WTC11 (cell line): ENCODE measurements at regions not wholly inside any gene's neighbourhood (a gene's known extent, or its start where the extent isn't known, plus 50 kb on each side); places are given as distances from the start of the nearest gene placed in this dataset.

Experiments
- ATAC-seq: fragments of 200-7000 bp; cut with Tn5 transposase; 2 replicates; pipeline ENCODE4 v1.10.0; 2021; ENCODE audit warnings: mild to moderate bottlenecking, moderate library complexity
- CTCF ChIA-PET: fragments of 300-600 bp; sonication (Branson Sonifier 250); formaldehyde crosslinking; loops from one replicate; lab custom pipeline; 2021; ENCODE audit warnings: antibody characterized with exemption; lab: Charles Lee
- POLR2A ChIA-PET: fragments of 350-600 bp; sonication (Branson Sonifier 250); formaldehyde crosslinking; loops from one replicate; lab custom pipeline; 2021; ENCODE audit warnings: antibody characterized with exemption; lab: Charles Lee
- DNase-seq: peaks from one replicate; pipeline ENCODE4 v3.0.0; 2021; ENCODE audit warnings: low spot score
- H3K27ac Mint-ChIP-seq: 2 replicates; pipeline ENCODE4 v1.8.0; 2021; ENCODE audit warnings: mixed read lengths
- H3K27me3 Mint-ChIP-seq: 2 replicates; pipeline ENCODE4 v1.8.0; 2021; ENCODE audit warnings: low read depth, mild to moderate bottlenecking, moderate library complexity, mixed read lengths
- H3K36me3 Mint-ChIP-seq: 2 replicates; pipeline ENCODE4 v1.8.0; 2021; ENCODE audit warnings: mixed read lengths
- H3K4me1 Mint-ChIP-seq: 2 replicates; pipeline ENCODE4 v1.8.0; 2022; ENCODE audit warnings: mixed read lengths
- H3K4me3 Mint-ChIP-seq: 2 replicates; pipeline ENCODE4 v1.8.0; 2021; ENCODE audit warnings: mild to moderate bottlenecking, moderate library complexity, mixed read lengths
- H3K9me3 Mint-ChIP-seq: 2 replicates; pipeline ENCODE4 v1.8.0; 2021; ENCODE audit warnings: mixed read lengths
- ATF2 ChIP-seq: sonication (generic); formaldehyde crosslinking; IDR thresholded peaks from 2 replicates; pipeline ENCODE4 v1.8.1; 2022; ENCODE audit warnings: low read depth, missing genetic modification reagents, borderline replicate concordance
- ELF4 ChIP-seq: sonication (generic); formaldehyde crosslinking; IDR thresholded peaks from 2 replicates; pipeline ENCODE4 v1.8.1; 2022; ENCODE audit warnings: low read depth, mild to moderate bottlenecking, moderate library complexity, missing genetic modification reagents
- ERG ChIP-seq: fragments of 250-450 bp; sonication (Bioruptor Pico); IDR thresholded peaks from 2 replicates; pipeline ENCODE4 v1.8.0; 2021; ENCODE audit warnings: mild to moderate bottlenecking
- FOXK1 ChIP-seq: sonication (generic); formaldehyde crosslinking; IDR thresholded peaks from 2 replicates; pipeline ENCODE4 v1.8.0; 2022; ENCODE audit warnings: mild to moderate bottlenecking, moderate library complexity, missing genetic modification reagents
- GABPB1 ChIP-seq: sonication (generic); formaldehyde crosslinking; IDR thresholded peaks from 2 replicates; pipeline ENCODE4 v1.8.1; 2023; ENCODE audit warnings: mild to moderate bottlenecking, missing genetic modification reagents
- HMGA2 ChIP-seq: fragments of 250-450 bp; sonication (Bioruptor Pico); IDR thresholded peaks from 2 replicates; pipeline ENCODE4 v1.4.0; 2021; ENCODE audit warnings: mild to moderate bottlenecking, moderate library complexity
- MXD4 ChIP-seq: fragments of 250-450 bp; sonication (Bioruptor Pico); IDR thresholded peaks from 2 replicates; pipeline ENCODE4 v1.8.0; 2021; ENCODE audit warnings: mild to moderate bottlenecking, moderate library complexity, borderline replicate concordance
- PREB ChIP-seq: sonication (generic); formaldehyde crosslinking; IDR thresholded peaks from 2 replicates; pipeline ENCODE4 v1.8.1; 2022; ENCODE audit warnings: mild to moderate bottlenecking, missing genetic modification reagents, moderate library complexity, borderline replicate concordance
- RORB ChIP-seq: fragments of 250-450 bp; sonication (Bioruptor Pico); IDR thresholded peaks from 2 replicates; pipeline ENCODE4 v1.9.0; 2021; ENCODE audit warnings: mild to moderate bottlenecking
- SOX15 ChIP-seq: fragments of 250-450 bp; sonication (Bioruptor Pico); IDR thresholded peaks from 2 replicates; pipeline ENCODE4 v1.9.0; 2021; ENCODE audit warnings: mild to moderate bottlenecking
- TCF7 ChIP-seq: sonication (generic); formaldehyde crosslinking; IDR thresholded peaks from 2 replicates; pipeline ENCODE4 v1.8.0; 2022; ENCODE audit warnings: mild to moderate bottlenecking, low read depth, missing genetic modification reagents, moderate library complexity
- ZNF121 ChIP-seq: sonication (generic); formaldehyde crosslinking; IDR thresholded peaks from 2 replicates; pipeline ENCODE4 v1.8.0; 2023; ENCODE audit warnings: missing genetic modification reagents
- ZNF232 ChIP-seq: sonication (generic); formaldehyde crosslinking; IDR thresholded peaks from 2 replicates; pipeline ENCODE4 v1.8.0; 2022; ENCODE audit warnings: mild to moderate bottlenecking, missing genetic modification reagents
- ZNF263 ChIP-seq: sonication (generic); formaldehyde crosslinking; IDR thresholded peaks from 2 replicates; pipeline ENCODE4 v1.8.1; 2022; ENCODE audit warnings: low read depth, mild to moderate bottlenecking, moderate library complexity, missing genetic modification reagents
- ZNF281 ChIP-seq: sonication (generic); formaldehyde crosslinking; IDR thresholded peaks from 2 replicates; pipeline ENCODE4 v1.8.0; 2023; ENCODE audit warnings: mild to moderate bottlenecking, missing genetic modification reagents
- TF ChIP-seq, protein P1 (sequence below): sonication (generic); formaldehyde crosslinking; IDR thresholded peaks from 2 replicates; pipeline ENCODE4 v1.8.1; 2022; ENCODE audit warnings: missing genetic modification reagents, borderline replicate concordance
- TF ChIP-seq, protein P2 (sequence below): sonication (generic); formaldehyde crosslinking; IDR thresholded peaks from 2 replicates; pipeline ENCODE4 v1.8.0; 2022; ENCODE audit warnings: missing genetic modification reagents
- TF ChIP-seq, protein P3 (sequence below): sonication (generic); formaldehyde crosslinking; IDR thresholded peaks from 2 replicates; pipeline ENCODE4 v1.8.0; 2022; ENCODE audit warnings: mild to moderate bottlenecking, missing genetic modification reagents
- TF ChIP-seq, protein P4 (sequence below): sonication (generic); formaldehyde crosslinking; IDR thresholded peaks from 2 replicates; pipeline ENCODE4 v1.8.1; 2023; ENCODE audit warnings: mild to moderate bottlenecking, missing genetic modification reagents, moderate library complexity
- TF ChIP-seq, protein P5 (sequence below): sonication (generic); formaldehyde crosslinking; IDR thresholded peaks from 2 replicates; pipeline ENCODE4 v1.8.0; 2022; ENCODE audit warnings: mild to moderate bottlenecking, missing genetic modification reagents

DNA sequence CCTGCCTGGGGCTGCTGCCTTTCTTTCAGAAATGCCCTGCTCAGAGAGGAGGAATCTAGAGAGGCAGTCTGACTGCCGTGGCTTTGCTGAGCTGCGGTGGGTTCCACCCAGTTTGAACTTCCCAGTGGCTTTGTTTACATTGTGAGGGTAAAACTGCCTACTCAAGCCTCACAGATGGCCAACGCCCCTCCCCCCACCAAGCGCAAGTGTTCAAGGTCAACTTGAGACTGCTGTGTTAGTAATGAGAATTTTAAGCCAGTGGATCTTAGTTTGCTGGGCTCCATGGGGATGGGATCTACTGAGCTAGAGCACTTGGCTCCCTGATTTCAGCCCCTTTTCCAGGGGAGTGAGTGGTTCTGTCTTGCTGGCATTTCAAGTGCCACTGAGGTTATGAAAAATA, 819.2 kb downstream of the NLGN4Y start:
- CTCF ChIA-PET, result no interaction called here
- ATAC-seq, result no peak

More for the DNA sequence above, 819.2 kb downstream of the NLGN4Y start:
- H3K9me3 Mint-ChIP-seq, result peaks cover 31% of the 10 kb centered on the region
- peaks cover 24% of the 10 kb centered on the region for H3K36me3 Mint-ChIP-seq
- H3K4me1 Mint-ChIP-seq, result peaks cover 9% of the 10 kb centered on the region; the same call in 1 of the 2 replicates
- peaks cover 2% of the 10 kb centered on the region; the same call in 1 of the 2 replicates for H3K27me3 Mint-ChIP-seq
- DNase-seq, result no peak
- no peak for TF ChIP-seq ZNF263
- TF ChIP-seq ELF4 (CRISPR knock-in tag), result no peak
- no peak for TF ChIP-seq ZNF121 (CRISPR knock-in tag)
- TF ChIP-seq MXD4 (CRISPR knock-in tag), result no peak
- TF ChIP-seq, protein P1, sequence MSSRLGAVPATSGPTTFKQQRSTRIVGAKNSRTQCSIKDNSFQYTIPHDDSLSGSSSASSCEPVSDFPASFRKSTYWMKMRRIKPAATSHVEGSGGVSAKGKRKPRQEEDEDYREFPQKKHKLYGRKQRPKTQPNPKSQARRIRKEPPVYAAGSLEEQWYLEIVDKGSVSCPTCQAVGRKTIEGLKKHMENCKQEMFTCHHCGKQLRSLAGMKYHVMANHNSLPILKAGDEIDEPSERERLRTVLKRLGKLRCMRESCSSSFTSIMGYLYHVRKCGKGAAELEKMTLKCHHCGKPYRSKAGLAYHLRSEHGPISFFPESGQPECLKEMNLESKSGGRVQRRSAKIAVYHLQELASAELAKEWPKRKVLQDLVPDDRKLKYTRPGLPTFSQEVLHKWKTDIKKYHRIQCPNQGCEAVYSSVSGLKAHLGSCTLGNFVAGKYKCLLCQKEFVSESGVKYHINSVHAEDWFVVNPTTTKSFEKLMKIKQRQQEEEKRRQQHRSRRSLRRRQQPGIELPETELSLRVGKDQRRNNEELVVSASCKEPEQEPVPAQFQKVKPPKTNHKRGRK (CRISPR knock-in tag), result no peak
- TF ChIP-seq, protein P2, sequence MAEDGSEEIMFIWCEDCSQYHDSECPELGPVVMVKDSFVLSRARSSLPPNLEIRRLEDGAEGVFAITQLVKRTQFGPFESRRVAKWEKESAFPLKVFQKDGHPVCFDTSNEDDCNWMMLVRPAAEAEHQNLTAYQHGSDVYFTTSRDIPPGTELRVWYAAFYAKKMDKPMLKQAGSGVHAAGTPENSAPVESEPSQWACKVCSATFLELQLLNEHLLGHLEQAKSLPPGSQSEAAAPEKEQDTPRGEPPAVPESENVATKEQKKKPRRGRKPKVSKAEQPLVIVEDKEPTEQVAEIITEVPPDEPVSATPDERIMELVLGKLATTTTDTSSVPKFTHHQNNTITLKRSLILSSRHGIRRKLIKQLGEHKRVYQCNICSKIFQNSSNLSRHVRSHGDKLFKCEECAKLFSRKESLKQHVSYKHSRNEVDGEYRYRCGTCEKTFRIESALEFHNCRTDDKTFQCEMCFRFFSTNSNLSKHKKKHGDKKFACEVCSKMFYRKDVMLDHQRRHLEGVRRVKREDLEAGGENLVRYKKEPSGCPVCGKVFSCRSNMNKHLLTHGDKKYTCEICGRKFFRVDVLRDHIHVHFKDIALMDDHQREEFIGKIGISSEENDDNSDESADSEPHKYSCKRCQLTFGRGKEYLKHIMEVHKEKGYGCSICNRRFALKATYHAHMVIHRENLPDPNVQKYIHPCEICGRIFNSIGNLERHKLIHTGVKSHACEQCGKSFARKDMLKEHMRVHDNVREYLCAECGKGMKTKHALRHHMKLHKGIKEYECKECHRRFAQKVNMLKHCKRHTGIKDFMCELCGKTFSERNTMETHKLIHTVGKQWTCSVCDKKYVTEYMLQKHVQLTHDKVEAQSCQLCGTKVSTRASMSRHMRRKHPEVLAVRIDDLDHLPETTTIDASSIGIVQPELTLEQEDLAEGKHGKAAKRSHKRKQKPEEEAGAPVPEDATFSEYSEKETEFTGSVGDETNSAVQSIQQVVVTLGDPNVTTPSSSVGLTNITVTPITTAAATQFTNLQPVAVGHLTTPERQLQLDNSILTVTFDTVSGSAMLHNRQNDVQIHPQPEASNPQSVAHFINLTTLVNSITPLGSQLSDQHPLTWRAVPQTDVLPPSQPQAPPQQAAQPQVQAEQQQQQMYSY, result no peak
- TF ChIP-seq, protein P3, sequence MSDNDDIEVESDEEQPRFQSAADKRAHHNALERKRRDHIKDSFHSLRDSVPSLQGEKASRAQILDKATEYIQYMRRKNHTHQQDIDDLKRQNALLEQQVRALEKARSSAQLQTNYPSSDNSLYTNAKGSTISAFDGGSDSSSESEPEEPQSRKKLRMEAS (CRISPR knock-in tag), result no peak
- no peak for TF ChIP-seq SOX15 (CRISPR knock-in tag)
- no peak for TF ChIP-seq ATF2
- TF ChIP-seq, protein P4, sequence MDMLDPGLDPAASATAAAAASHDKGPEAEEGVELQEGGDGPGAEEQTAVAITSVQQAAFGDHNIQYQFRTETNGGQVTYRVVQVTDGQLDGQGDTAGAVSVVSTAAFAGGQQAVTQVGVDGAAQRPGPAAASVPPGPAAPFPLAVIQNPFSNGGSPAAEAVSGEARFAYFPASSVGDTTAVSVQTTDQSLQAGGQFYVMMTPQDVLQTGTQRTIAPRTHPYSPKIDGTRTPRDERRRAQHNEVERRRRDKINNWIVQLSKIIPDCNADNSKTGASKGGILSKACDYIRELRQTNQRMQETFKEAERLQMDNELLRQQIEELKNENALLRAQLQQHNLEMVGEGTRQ (CRISPR knock-in tag), result no peak
- TF ChIP-seq PREB (CRISPR knock-in tag), result no peak
- TF ChIP-seq GABPB1 (CRISPR knock-in tag), result no peak
- TF ChIP-seq ERG (CRISPR knock-in tag), result no peak
- no peak for TF ChIP-seq FOXK1 (CRISPR knock-in tag)
- TF ChIP-seq HMGA2, result no peak
- TF ChIP-seq ZNF281 (CRISPR knock-in tag), result no peak
- TF ChIP-seq, protein P5, sequence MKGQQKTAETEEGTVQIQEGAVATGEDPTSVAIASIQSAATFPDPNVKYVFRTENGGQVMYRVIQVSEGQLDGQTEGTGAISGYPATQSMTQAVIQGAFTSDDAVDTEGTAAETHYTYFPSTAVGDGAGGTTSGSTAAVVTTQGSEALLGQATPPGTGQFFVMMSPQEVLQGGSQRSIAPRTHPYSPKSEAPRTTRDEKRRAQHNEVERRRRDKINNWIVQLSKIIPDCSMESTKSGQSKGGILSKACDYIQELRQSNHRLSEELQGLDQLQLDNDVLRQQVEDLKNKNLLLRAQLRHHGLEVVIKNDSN (CRISPR knock-in tag), result no peak
- no peak for TF ChIP-seq RORB
- TF ChIP-seq ZNF232 (CRISPR knock-in tag), result no peak
- no peak for TF ChIP-seq TCF7 (CRISPR knock-in tag)
- POLR2A ChIA-PET, result no interaction called here
- no peak overlapping the region for H3K4me3 Mint-ChIP-seq
- H3K27ac Mint-ChIP-seq, result no peak overlapping the region
